ENCODE measurements at regions not wholly inside any gene's neighbourhood (a gene's known extent, or its start where the extent isn't known, plus 50 kb on each side); places are given as distances from the start of the nearest gene placed in this dataset.

DNA sequence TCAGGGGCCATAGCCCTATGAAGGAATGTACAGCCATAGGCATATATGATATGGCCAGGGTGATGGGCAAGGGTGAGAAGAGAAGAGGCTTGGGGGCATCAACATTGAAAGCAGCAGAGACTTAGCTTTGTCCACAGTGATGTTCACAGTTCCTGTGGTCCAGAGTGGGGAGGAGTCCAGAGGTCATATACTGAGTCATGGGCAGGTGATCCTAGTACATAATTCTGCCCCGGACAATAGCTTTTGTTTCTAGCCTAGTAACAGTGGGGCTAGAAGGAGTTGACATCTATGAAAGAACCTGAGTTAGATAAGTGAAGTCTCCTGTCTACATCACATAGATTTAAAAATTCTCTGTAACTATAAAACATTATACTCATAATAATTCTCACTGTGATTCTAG lies 496.3 kb upstream of the TNP1 start:
- TF ChIP-seq POLR2A (IDR thresholded peaks at IDR 0.05) (no peak), EP300 (IDR thresholded peaks at IDR 0.05) (no peak)
- TF ChIP-seq, protein P1, sequence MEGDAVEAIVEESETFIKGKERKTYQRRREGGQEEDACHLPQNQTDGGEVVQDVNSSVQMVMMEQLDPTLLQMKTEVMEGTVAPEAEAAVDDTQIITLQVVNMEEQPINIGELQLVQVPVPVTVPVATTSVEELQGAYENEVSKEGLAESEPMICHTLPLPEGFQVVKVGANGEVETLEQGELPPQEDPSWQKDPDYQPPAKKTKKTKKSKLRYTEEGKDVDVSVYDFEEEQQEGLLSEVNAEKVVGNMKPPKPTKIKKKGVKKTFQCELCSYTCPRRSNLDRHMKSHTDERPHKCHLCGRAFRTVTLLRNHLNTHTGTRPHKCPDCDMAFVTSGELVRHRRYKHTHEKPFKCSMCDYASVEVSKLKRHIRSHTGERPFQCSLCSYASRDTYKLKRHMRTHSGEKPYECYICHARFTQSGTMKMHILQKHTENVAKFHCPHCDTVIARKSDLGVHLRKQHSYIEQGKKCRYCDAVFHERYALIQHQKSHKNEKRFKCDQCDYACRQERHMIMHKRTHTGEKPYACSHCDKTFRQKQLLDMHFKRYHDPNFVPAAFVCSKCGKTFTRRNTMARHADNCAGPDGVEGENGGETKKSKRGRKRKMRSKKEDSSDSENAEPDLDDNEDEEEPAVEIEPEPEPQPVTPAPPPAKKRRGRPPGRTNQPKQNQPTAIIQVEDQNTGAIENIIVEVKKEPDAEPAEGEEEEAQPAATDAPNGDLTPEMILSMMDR (IDR thresholded peaks at IDR 0.05): no peak
